DOHH2 (cell line): ENCODE measurements at regions not wholly inside any gene's neighbourhood (a gene's known extent, or its start where the extent isn't known, plus 50 kb on each side); places are given as distances from the start of the nearest gene placed in this dataset.

Source experiments
- EZH2phosphoT487 ChIP-seq: fragments of 200-600 bp; sonication (generic); IDR thresholded peaks from 2 replicates; pipeline ENCODE4 v1.6.1; 2017; ENCODE audit warnings: borderline replicate concordance, mild to moderate bottlenecking, antibody characterized with exemption, low read length, moderate library complexity, mixed read lengths
- TF ChIP-seq, protein P1 (sequence below): fragments of 200-600 bp; sonication (generic); IDR thresholded peaks from one replicate; pipeline ENCODE4 v1.5.1; 2014; ENCODE audit warnings: antibody characterized with exemption, mild to moderate bottlenecking, low read depth, low read length; ENCODE audit not compliant: poor library complexity, severe bottlenecking

DNA sequence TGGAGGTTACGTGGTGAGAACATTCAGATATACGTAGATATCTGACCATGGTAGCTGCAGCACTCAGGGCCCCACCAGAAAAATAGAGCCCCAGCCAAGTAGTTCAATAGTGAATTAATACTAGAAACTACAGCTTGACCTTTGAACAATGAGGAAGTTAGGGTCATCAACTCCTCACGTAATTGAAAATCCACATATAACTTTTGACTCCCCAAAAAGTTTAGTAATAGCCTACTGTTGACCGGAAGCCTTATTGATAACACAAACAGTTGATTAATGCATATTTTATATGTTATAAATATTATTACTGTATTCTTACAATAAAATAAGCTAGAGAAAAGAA lies 117.9 kb downstream of the SNX5 start:
- TF ChIP-seq, protein P1, sequence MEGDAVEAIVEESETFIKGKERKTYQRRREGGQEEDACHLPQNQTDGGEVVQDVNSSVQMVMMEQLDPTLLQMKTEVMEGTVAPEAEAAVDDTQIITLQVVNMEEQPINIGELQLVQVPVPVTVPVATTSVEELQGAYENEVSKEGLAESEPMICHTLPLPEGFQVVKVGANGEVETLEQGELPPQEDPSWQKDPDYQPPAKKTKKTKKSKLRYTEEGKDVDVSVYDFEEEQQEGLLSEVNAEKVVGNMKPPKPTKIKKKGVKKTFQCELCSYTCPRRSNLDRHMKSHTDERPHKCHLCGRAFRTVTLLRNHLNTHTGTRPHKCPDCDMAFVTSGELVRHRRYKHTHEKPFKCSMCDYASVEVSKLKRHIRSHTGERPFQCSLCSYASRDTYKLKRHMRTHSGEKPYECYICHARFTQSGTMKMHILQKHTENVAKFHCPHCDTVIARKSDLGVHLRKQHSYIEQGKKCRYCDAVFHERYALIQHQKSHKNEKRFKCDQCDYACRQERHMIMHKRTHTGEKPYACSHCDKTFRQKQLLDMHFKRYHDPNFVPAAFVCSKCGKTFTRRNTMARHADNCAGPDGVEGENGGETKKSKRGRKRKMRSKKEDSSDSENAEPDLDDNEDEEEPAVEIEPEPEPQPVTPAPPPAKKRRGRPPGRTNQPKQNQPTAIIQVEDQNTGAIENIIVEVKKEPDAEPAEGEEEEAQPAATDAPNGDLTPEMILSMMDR = no peak
- no peak for TF ChIP-seq EZH2phosphoT487
